ENCODE measurements at regions not wholly inside any gene's neighbourhood (a gene's known extent, or its start where the extent isn't known, plus 50 kb on each side); places are given as distances from the start of the nearest gene placed in this dataset.

- DNase-seq, result no peak
Measured at GRCh38 chr2:3059141-3059925, 318.3 kb downstream of the EIPR1 start.

- no peak for DNase-seq
Measured at GRCh38 chr2:3054066-3054465, 323.6 kb downstream of the EIPR1 start.

GRCh38 chr2:3051266-3051665 is 326.4 kb downstream of the EIPR1 start:
- peak; percentile 45 for DNase-seq

- no peak for DNase-seq
Measured at GRCh38 chr2:3046170-3046865, 331.3 kb downstream of the EIPR1 start.

- DNase-seq, result no peak
Measured at GRCh38 chr2:3045318-3045921, 332.2 kb downstream of the EIPR1 start.

- no peak for DNase-seq
Measured at GRCh38 chr2:3044587-3045317, 332.9 kb downstream of the EIPR1 start.

GRCh38 chr2:3043726-3044125 is 333.9 kb downstream of the EIPR1 start:
- no peak for DNase-seq

- DNase-seq, result no peak
Measured at GRCh38 chr2:3042601-3043585, 334.7 kb downstream of the EIPR1 start.

- DNase-seq, result no peak
Measured at GRCh38 chr2:3041841-3042600, 335.6 kb downstream of the EIPR1 start.

GRCh38 chr2:3041246-3041645 is 336.4 kb downstream of the EIPR1 start:
- DNase-seq, result no peak

- DNase-seq, result no peak
Measured at GRCh38 chr2:3040496-3041140, 337.0 kb downstream of the EIPR1 start.

- DNase-seq, result no peak
Measured at GRCh38 chr2:3040066-3040428, 337.6 kb downstream of the EIPR1 start.

GRCh38 chr2:3039188-3040065 is 338.2 kb downstream of the EIPR1 start:
- no peak for DNase-seq

- DNase-seq, result no peak
Measured at GRCh38 chr2:3038636-3039035, 339.0 kb downstream of the EIPR1 start.

- DNase-seq, result no peak
Measured at GRCh38 chr2:3037196-3038194, 340.1 kb downstream of the EIPR1 start.

GRCh38 chr2:3036432-3037125 is 341.0 kb downstream of the EIPR1 start:
- DNase-seq, result no peak

- no peak for DNase-seq
Measured at GRCh38 chr2:3035385-3036050, 342.1 kb downstream of the EIPR1 start.
